HCT116 (cell line): ENCODE measurements at regions not wholly inside any gene's neighbourhood (a gene's known extent, or its start where the extent isn't known, plus 50 kb on each side); places are given as distances from the start of the nearest gene placed in this dataset.

Source experiments
- ATAC-seq: fragments of 200-7000 bp; cut with Tn5 transposase; 2 replicates; pipeline ENCODE4 v1.9.1; 2020; ENCODE audit warnings: mild to moderate bottlenecking, moderate library complexity
- BruUV-seq: library from RNA; stranded (reverse); fragments of 400-500 nt; replicated peaks from 2 replicates; lab custom pipeline; 2021; lab: Mats Ljungman, UMichigan
- CTCF ChIA-PET: fragments of 300-600 bp; sonication (Branson Sonifier 250); formaldehyde crosslinking; loops from one replicate; lab custom pipeline; 2021; ENCODE audit warnings: antibody characterized with exemption; lab: Charles Lee
- POLR2A ChIA-PET: fragments of 300-600, 350-600 bp; sonication (Branson Sonifier 250); formaldehyde crosslinking; loops from one replicate; lab custom pipeline; 2021; ENCODE audit warnings: antibody characterized with exemption; lab: Charles Lee
- RAD21 ChIA-PET, 2 experiments: fragments of 300-600 bp; sonication (Branson Sonifier 250); formaldehyde crosslinking; loops; one replicate each; lab custom pipeline; 2023; ENCODE audit warnings: low total read pairs in 2 of 2; ENCODE audit not compliant: uncharacterized antibody in 2 of 2, unreplicated experiment in 2 of 2, low non-redundant PET in 1 of 2; lab: Charles Lee
- DNase-seq: peaks from one replicate; pipeline ENCODE4 v3.0.0-alpha.2; 2010; ENCODE audit warnings: low read depth, low spot score
- H2AFZ ChIP-seq: fragments of 200-600 bp; shearing (Covaris generic), sonication (generic); 2 replicates; pipeline ENCODE4 v1.6.1; 2017; ENCODE audit warnings: low read depth, mixed run types, mixed read lengths, antibody characterized with exemption, low read length; ENCODE audit not compliant: poor library complexity, severe bottlenecking
- H3K27ac ChIP-seq: 2 replicates; pipeline ENCODE4 v1.5.1; 2012; ENCODE audit warnings: low read depth, low read length
- H3K27me3 ChIP-seq: fragments of 200-600 bp; sonication (generic); 2 replicates; pipeline ENCODE4 v1.6.1; 2016; ENCODE audit warnings: mixed run types, low read length, mixed read lengths; ENCODE audit not compliant: insufficient read depth
- H3K36me3 ChIP-seq, 2 experiments: fragments of 200-500 bp in 1 of 2; fragments of 200-600 bp in 1 of 2; sonication (Bioruptor generic) in 1 of 2; sonication (generic) in 1 of 2; 2 replicates each; pipeline versions ENCODE4 v1.5.1 to v1.6.1; 2014 to 2016; ENCODE audit warnings: low read length in 2 of 2, inconsistent platforms in 1 of 2, mixed read lengths in 1 of 2, mixed run types in 1 of 2; ENCODE audit not compliant: insufficient read depth in 2 of 2, control insufficient read depth in 1 of 2
- H3K4me1 ChIP-seq, 2 experiments: fragments of 200-600 bp in 1 of 2; sonication (generic) in 1 of 2; 2 replicates each; pipeline versions ENCODE4 v1.5.1 to v1.6.1; 2012 to 2017; ENCODE audit warnings: low read length in 2 of 2, inconsistent platforms in 1 of 2, mild to moderate bottlenecking in 1 of 2, mixed read lengths in 1 of 2, mixed run types in 1 of 2, moderate library complexity in 1 of 2; ENCODE audit not compliant: insufficient read depth in 2 of 2, control insufficient read depth in 1 of 2
- H3K4me2 ChIP-seq: fragments of 200-600 bp; sonication (generic); 2 replicates; pipeline ENCODE4 v1.6.1; 2017; ENCODE audit warnings: mixed run types, low read length, mixed read lengths
- H3K4me3 ChIP-seq, 2 experiments: fragments of 200-600 bp in 1 of 2; sonication (generic) in 1 of 2; replicated peaks in 1 of 2; 2 replicates each; pipeline ENCODE4 v1.5.1; 2011 to 2016; ENCODE audit warnings: low read length in 2 of 2, control low read depth in 1 of 2, low read depth in 1 of 2, mild to moderate bottlenecking in 1 of 2, mixed read lengths in 1 of 2, mixed run types in 1 of 2
- H3K79me2 ChIP-seq: fragments of 200-600 bp; sonication (generic); 2 replicates; pipeline ENCODE4 v1.6.1; 2017; ENCODE audit warnings: mild to moderate bottlenecking, mixed run types, low read length, moderate library complexity, mixed read lengths; ENCODE audit not compliant: insufficient read depth
- H3K9ac ChIP-seq: fragments of 200-600 bp; sonication (generic); 2 replicates; pipeline ENCODE4 v1.6.1; 2016; ENCODE audit warnings: low read length, mixed read lengths
- H3K9me2 ChIP-seq: fragments of 200-600 bp; sonication (generic), shearing (Covaris generic); 2 replicates; pipeline ENCODE4 v1.6.1; 2017; ENCODE audit warnings: mixed run types, mild to moderate bottlenecking, moderate library complexity; ENCODE audit not compliant: insufficient read depth
- H3K9me3 ChIP-seq, 2 experiments: fragments of 200-500 bp in 1 of 2; fragments of 200-600 bp in 1 of 2; sonication (Bioruptor generic) in 1 of 2; sonication (generic) in 1 of 2; 2 replicates each; pipeline ENCODE4 v1.6.1; 2014 to 2017; ENCODE audit warnings: low read length in 2 of 2, mixed read lengths in 2 of 2, inconsistent platforms in 1 of 2, low read depth in 1 of 2, mild to moderate bottlenecking in 1 of 2, mixed run types in 1 of 2, moderate library complexity in 1 of 2; ENCODE audit not compliant: control insufficient read depth in 1 of 2, insufficient read depth in 1 of 2
- H4K20me1 ChIP-seq: fragments of 200-600 bp; sonication (generic), shearing (Covaris generic); 2 replicates; pipeline ENCODE4 v1.6.1; 2017; ENCODE audit warnings: mixed run types, mild to moderate bottlenecking, moderate library complexity; ENCODE audit not compliant: insufficient read depth
- CEBPB ChIP-seq: IDR thresholded peaks from 2 replicates; pipeline ENCODE4 v1.6.1; 2012; ENCODE audit warnings: low read depth
- CTCF ChIP-seq, 3 experiments: fragments of 200-600 bp in 1 of 3; sonication (generic) in 1 of 3; IDR thresholded peaks in 2 of 3; conservative IDR thresholded peaks in 1 of 3; 2 replicates each; pipeline ENCODE4 v1.5.1; 2012 to 2017; ENCODE audit warnings: low read depth in 2 of 3, low read length in 2 of 3, antibody characterized with exemption in 1 of 3, borderline replicate concordance in 1 of 3, control low read depth in 1 of 3, mild to moderate bottlenecking in 1 of 3, mixed read lengths in 1 of 3, mixed run types in 1 of 3, moderate library complexity in 1 of 3; ENCODE audit not compliant: insufficient read depth in 1 of 3
- EGR1 ChIP-seq: IDR thresholded peaks from 2 replicates; pipeline ENCODE4 v1.6.1; 2012; ENCODE audit warnings: low read depth
- ELF1 ChIP-seq: IDR thresholded peaks from 2 replicates; pipeline ENCODE4 v1.6.1; 2012; ENCODE audit warnings: low read depth, borderline replicate concordance
- EZH2phosphoT487 ChIP-seq: fragments of 200-600 bp; IDR thresholded peaks from 2 replicates; pipeline ENCODE4 v1.6.1; 2018; ENCODE audit warnings: antibody characterized with exemption, borderline replicate concordance
- FOSL1 ChIP-seq: IDR thresholded peaks from 2 replicates; pipeline ENCODE4 v1.6.1; 2012; ENCODE audit warnings: low read depth
- JUND ChIP-seq: IDR thresholded peaks from 2 replicates; pipeline ENCODE4 v1.6.1; 2012
- SIN3A ChIP-seq: IDR thresholded peaks from 2 replicates; pipeline ENCODE4 v1.6.1; 2012; ENCODE audit warnings: low read depth
- SP1 ChIP-seq: IDR thresholded peaks from 2 replicates; pipeline ENCODE4 v1.6.1; 2012; ENCODE audit warnings: low read depth
- SRF ChIP-seq: IDR thresholded peaks from 2 replicates; pipeline ENCODE4 v1.6.1; 2012; ENCODE audit warnings: low read depth
- TCF7L2 ChIP-seq: IDR thresholded peaks from 2 replicates; pipeline ENCODE4 v1.7.0; 2011; ENCODE audit warnings: borderline replicate concordance, inconsistent platforms; ENCODE audit not compliant: insufficient read depth, insufficient read length; ENCODE audit errors: extremely low read depth
- YY1 ChIP-seq: IDR thresholded peaks from 2 replicates; pipeline ENCODE4 v1.6.1; 2011; ENCODE audit warnings: low read length, low read depth, moderate library complexity, mild to moderate bottlenecking; ENCODE audit not compliant: insufficient replicate concordance; ENCODE audit errors: extremely low read depth
- ZBTB33 ChIP-seq: IDR thresholded peaks from 2 replicates; pipeline ENCODE4 v1.6.1; 2011; ENCODE audit warnings: mild to moderate bottlenecking, low read length, moderate library complexity; ENCODE audit not compliant: insufficient replicate concordance; ENCODE audit errors: extremely low read depth
- ZFX ChIP-seq: fragments of 450-650 bp; IDR thresholded peaks from 2 replicates; pipeline ENCODE4 v1.6.1; 2017
- intact Hi-C: fragments of 100-400 bp; cut with micrococcal nuclease; formaldehyde crosslinking; loops from 2 replicates; pipeline ENCODE4 v1.10.0; 2022
- TF ChIP-seq, protein P1 (sequence below): IDR thresholded peaks from 2 replicates; pipeline ENCODE4 v1.6.1; 2012
- TF ChIP-seq, protein P2 (sequence below): IDR thresholded peaks from 2 replicates; pipeline ENCODE4 v1.6.1; 2012

DNA sequence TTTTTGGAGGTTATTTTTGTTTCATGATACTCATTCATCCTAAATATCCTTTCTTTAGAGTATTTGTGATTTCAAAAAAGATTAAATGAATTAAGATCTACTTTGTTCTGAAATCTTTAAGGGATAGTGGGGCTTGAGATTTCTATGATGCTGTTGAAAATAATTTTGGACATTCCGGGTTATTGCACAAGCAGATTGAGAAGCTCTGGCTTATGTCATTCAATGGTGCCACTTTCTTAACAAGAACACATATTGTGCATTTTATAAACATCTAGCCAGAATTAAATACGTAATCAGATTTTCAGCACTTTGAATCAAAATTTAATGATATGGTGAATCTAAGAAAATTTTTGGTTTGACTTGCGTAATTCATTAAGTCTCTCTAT, 207.7 kb upstream of the COL3A1 start (continued):
- no peak for TF ChIP-seq CTCF (IDR thresholded peaks at IDR 0.05 in 2 of 3, conservative IDR thresholded peaks at IDR 0.05 in 1 of 3; ENCODE audit: borderline replicate concordance in 1 of 3, insufficient read depth in 1 of 3, low read depth in 2 of 3, low read length in 2 of 3)
- TF ChIP-seq CEBPB, result no peak
- no peak for TF ChIP-seq ZFX

DNA sequence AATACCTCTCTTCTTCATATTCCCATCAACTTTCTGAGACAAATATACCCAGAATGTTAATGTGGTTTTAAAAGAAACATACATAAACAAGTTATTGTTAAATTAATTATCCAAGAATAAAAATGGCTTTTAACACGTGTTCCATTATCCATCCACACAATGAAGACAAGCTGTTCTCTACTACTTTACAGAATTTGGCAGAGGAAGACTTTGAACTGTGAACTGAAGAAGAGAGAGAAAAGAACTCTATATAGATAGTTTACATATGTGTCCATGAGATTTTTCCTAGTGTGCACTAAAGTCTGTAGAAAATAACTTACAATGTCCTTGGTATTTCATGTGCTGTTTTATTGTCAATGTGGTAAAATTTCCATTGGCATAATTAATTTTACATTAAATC, 207.0 kb upstream of the COL3A1 start:
- Histone ChIP-seq H3K9ac (no peak overlapping the region), H4K20me1 (no peaks in the 10 kb centered on the region), H3K27me3 (no peaks in the 10 kb centered on the region), H3K4me1 (no peaks in the 10 kb centered on the region), H3K79me2 (no peaks in the 10 kb centered on the region), H3K27ac (no peak overlapping the region), H3K36me3 (no peaks in the 10 kb centered on the region), H3K4me3 (no peak overlapping the region), H2AFZ (no peak overlapping the region), H3K9me3 (no peaks in the 10 kb centered on the region), H3K4me2 (no peak overlapping the region), H3K9me2 (no peaks in the 10 kb centered on the region)
- POLR2A ChIA-PET, result no interaction called here
- DNase-seq, result no peak
- intact Hi-C loops, result loop anchor here (5.0 to 10.0 kb wide), 2 partner anchors 215 to 648 kb away; no protein-coding TSS in a partner anchor
- RAD21 ChIA-PET, result no interaction called here
- TF ChIP-seq FOSL1, result no peak
- TF ChIP-seq CTCF (IDR thresholded peaks at IDR 0.05 in 2 of 3, conservative IDR thresholded peaks at IDR 0.05 in 1 of 3; ENCODE audit: borderline replicate concordance in 1 of 3, insufficient read depth in 1 of 3, low read depth in 2 of 3, low read length in 2 of 3), result no peak
- TF ChIP-seq EZH2phosphoT487, result no peak
- TF ChIP-seq SRF, result no peak
- TF ChIP-seq, protein P1, sequence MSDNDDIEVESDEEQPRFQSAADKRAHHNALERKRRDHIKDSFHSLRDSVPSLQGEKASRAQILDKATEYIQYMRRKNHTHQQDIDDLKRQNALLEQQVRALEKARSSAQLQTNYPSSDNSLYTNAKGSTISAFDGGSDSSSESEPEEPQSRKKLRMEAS, result no peak
- no peak for TF ChIP-seq EGR1
- TF ChIP-seq ZBTB33, result no peak
- TF ChIP-seq SIN3A, result no peak
- no peak for TF ChIP-seq CEBPB
- no peak for TF ChIP-seq JUND
- TF ChIP-seq TCF7L2, result no peak
- no peak for TF ChIP-seq SP1
- no peak for TF ChIP-seq ELF1
- no peak for TF ChIP-seq ZFX
- no peak for TF ChIP-seq YY1
- TF ChIP-seq, protein P2, sequence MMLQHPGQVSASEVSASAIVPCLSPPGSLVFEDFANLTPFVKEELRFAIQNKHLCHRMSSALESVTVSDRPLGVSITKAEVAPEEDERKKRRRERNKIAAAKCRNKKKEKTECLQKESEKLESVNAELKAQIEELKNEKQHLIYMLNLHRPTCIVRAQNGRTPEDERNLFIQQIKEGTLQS, result no peak
- no TSS peak for BruUV-seq
- no peak for ATAC-seq
- CTCF ChIA-PET, result no interaction called here
